KMS-11 (cell line): ENCODE measurements at regions not wholly inside any gene's neighbourhood (a gene's known extent, or its start where the extent isn't known, plus 50 kb on each side); places are given as distances from the start of the nearest gene placed in this dataset.

Experiments used
- H2AFZ ChIP-seq: fragments of 200-600 bp; sonication (generic); 2 replicates; pipeline ENCODE4 v1.6.1; 2016; ENCODE audit warnings: antibody characterized with exemption, mixed run types, low read depth
- H3K27ac ChIP-seq: fragments of 200-600 bp; sonication (generic); 2 replicates; pipeline ENCODE4 v1.6.1; 2016; ENCODE audit warnings: mild to moderate bottlenecking, mixed run types
- H3K27me3 ChIP-seq: fragments of 200-600 bp; sonication (generic); 2 replicates; pipeline ENCODE4 v1.6.1; 2017; ENCODE audit warnings: mild to moderate bottlenecking, low read depth, mixed run types, moderate library complexity; ENCODE audit not compliant: insufficient read depth
- H3K36me3 ChIP-seq: fragments of 200-600 bp; sonication (generic); 2 replicates; pipeline ENCODE4 v1.6.1; 2017; ENCODE audit warnings: mild to moderate bottlenecking, mixed run types; ENCODE audit not compliant: insufficient read depth
- H3K4me1 ChIP-seq: fragments of 200-600 bp; sonication (generic); 2 replicates; pipeline ENCODE4 v1.6.1; 2016; ENCODE audit warnings: mild to moderate bottlenecking, low read depth, mixed run types; ENCODE audit not compliant: poor library complexity, severe bottlenecking
- H3K4me2 ChIP-seq: fragments of 200-600 bp; sonication (generic); 2 replicates; pipeline ENCODE4 v1.7.0; 2016; ENCODE audit warnings: mild to moderate bottlenecking, mixed run types
- H3K4me3 ChIP-seq: fragments of 200-600 bp; sonication (generic); IDR thresholded peaks from 2 replicates; pipeline ENCODE4 v1.6.1; 2017; ENCODE audit warnings: low read depth, low read length, mixed read lengths; ENCODE audit not compliant: insufficient read depth
- H3K79me2 ChIP-seq: fragments of 200-600 bp; sonication (generic); 2 replicates; pipeline ENCODE4 v1.6.1; 2016; ENCODE audit warnings: low read depth, mixed run types; ENCODE audit not compliant: insufficient read depth
- H3K9ac ChIP-seq: fragments of 200-600 bp; sonication (generic); 2 replicates; pipeline ENCODE4 v1.6.1; 2016; ENCODE audit warnings: mild to moderate bottlenecking, mixed run types
- H4K20me1 ChIP-seq: fragments of 200-600 bp; sonication (generic); 2 replicates; pipeline ENCODE4 v1.6.1; 2016; ENCODE audit warnings: mild to moderate bottlenecking, mixed run types; ENCODE audit not compliant: insufficient read depth
- TF ChIP-seq, protein P1 (sequence below): fragments of 200-600 bp; sonication (generic); conservative IDR thresholded peaks from 2 replicates; pipeline ENCODE4 v1.6.1; 2017; ENCODE audit warnings: low read depth, mild to moderate bottlenecking, antibody characterized with exemption, low read length, moderate library complexity, mixed read lengths

DNA sequence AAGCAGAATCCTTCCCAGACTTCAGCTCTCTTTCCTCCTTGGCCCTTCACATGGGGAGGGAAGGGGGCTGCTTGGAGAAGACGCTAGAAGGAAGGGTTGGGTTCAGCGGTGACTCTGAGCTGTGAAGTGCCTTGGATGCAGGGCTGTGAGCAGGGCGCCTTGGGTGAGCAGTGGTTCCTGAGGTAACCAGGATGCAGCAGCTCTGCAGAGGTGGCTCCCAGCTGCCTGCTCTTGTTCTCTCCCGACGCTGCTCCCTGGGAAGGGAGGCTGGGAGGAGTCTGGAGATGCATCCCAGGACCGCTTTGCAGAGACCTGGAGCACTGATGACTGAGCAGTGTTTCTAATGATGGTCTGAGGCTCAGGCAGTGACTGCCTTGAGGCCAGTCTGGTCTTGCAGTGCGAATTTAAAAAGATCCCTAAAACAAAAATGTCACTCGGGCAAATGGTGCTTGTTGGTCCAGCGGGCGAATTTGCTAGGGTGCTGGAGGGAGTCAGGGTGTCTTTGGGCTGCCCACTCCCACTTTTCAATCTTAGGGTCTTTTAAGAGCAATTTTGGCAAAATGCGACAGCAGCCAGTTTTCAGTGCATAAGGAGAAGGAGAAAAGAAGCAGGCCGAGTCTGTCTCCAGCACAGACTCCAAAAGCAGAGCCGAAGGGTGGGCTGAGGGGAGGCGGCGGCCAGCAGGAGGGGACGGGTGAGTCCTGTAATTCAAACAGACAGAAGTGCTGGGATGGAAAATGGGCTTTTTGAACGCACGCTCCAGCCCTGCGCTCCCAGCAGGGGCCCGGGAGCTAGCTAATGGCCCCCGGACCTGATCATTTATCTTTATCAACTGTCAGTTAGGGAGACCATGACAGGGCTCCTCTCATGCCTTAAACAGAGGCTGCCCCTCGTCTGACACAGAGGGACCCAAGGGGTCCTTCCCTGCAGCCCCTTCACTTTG, 191.2 kb upstream of the SHH start:
- no peaks in the 10 kb centered on the region for H3K27me3 ChIP-seq
- TF ChIP-seq, protein P1, sequence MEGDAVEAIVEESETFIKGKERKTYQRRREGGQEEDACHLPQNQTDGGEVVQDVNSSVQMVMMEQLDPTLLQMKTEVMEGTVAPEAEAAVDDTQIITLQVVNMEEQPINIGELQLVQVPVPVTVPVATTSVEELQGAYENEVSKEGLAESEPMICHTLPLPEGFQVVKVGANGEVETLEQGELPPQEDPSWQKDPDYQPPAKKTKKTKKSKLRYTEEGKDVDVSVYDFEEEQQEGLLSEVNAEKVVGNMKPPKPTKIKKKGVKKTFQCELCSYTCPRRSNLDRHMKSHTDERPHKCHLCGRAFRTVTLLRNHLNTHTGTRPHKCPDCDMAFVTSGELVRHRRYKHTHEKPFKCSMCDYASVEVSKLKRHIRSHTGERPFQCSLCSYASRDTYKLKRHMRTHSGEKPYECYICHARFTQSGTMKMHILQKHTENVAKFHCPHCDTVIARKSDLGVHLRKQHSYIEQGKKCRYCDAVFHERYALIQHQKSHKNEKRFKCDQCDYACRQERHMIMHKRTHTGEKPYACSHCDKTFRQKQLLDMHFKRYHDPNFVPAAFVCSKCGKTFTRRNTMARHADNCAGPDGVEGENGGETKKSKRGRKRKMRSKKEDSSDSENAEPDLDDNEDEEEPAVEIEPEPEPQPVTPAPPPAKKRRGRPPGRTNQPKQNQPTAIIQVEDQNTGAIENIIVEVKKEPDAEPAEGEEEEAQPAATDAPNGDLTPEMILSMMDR, result no peak
- no peaks in the 10 kb centered on the region for H4K20me1 ChIP-seq
- H3K4me1 ChIP-seq, result no peaks in the 10 kb centered on the region
- H2AFZ ChIP-seq, result no peak overlapping the region
- no peak overlapping the region for H3K9ac ChIP-seq
- H3K4me3 ChIP-seq, result no peak overlapping the region
- H3K36me3 ChIP-seq, result no peaks in the 10 kb centered on the region
- H3K4me2 ChIP-seq, result no peak overlapping the region
- no peaks in the 10 kb centered on the region for H3K79me2 ChIP-seq
- H3K27ac ChIP-seq, result no peak overlapping the region

DNA sequence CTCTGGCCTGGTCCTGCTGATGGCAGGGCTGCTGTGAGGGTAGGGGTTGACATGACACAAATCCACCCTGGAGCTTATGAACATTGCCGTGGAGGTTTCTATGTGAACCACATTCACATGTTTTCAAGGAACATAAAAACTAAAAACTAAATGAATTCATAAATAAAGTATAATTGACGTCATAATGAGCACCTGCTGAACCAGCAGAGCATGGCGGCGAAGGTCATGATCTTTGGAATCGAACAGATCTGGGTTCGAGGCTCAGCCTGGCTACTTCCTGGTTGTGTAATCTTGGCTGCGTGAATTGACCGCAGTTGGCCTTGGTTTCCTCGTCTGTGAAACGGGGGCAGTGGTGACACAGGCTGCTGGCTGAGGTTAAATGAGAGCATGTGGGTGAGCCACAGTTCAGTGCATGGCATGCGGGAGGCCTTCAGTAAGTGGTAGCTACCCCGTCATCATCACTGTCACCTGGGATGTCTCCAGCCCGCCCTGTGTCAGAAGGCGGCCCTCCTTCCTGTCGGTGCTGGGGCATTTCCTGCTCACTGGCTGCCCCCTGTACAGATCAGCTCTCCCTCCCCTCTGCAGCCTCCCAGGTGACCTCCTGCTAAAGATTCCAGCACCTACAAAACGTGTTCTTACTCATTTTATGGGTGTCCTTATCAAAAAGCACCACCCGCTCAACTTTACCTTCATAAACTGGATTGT, 190.3 kb upstream of the SHH start:
- no peak overlapping the region for H2AFZ ChIP-seq
- H4K20me1 ChIP-seq, result no peaks in the 10 kb centered on the region
- H3K79me2 ChIP-seq, result no peaks in the 10 kb centered on the region
- TF ChIP-seq, protein P1, result no peak
- no peak overlapping the region for H3K4me3 ChIP-seq
- H3K4me2 ChIP-seq, result no peak overlapping the region
- H3K36me3 ChIP-seq, result no peaks in the 10 kb centered on the region
- no peaks in the 10 kb centered on the region for H3K4me1 ChIP-seq
- H3K27me3 ChIP-seq, result no peaks in the 10 kb centered on the region
- no peak overlapping the region for H3K27ac ChIP-seq
- H3K9ac ChIP-seq, result no peak overlapping the region

- H3K9ac ChIP-seq, result no peak overlapping the region
- TF ChIP-seq, protein P1, result no peak
- no peaks in the 10 kb centered on the region for H3K4me1 ChIP-seq
- no peak overlapping the region for H3K4me3 ChIP-seq
- no peaks in the 10 kb centered on the region for H3K27me3 ChIP-seq
- no peak overlapping the region for H3K4me2 ChIP-seq
- no peak overlapping the region for H3K27ac ChIP-seq
- no peaks in the 10 kb centered on the region for H4K20me1 ChIP-seq
- H3K36me3 ChIP-seq, result no peaks in the 10 kb centered on the region
- no peaks in the 10 kb centered on the region for H3K79me2 ChIP-seq
- no peak overlapping the region for H2AFZ ChIP-seq
These were observed 189.4 kb upstream of the SHH start for GRCh38 chr7:156001496-156002260.

DNA sequence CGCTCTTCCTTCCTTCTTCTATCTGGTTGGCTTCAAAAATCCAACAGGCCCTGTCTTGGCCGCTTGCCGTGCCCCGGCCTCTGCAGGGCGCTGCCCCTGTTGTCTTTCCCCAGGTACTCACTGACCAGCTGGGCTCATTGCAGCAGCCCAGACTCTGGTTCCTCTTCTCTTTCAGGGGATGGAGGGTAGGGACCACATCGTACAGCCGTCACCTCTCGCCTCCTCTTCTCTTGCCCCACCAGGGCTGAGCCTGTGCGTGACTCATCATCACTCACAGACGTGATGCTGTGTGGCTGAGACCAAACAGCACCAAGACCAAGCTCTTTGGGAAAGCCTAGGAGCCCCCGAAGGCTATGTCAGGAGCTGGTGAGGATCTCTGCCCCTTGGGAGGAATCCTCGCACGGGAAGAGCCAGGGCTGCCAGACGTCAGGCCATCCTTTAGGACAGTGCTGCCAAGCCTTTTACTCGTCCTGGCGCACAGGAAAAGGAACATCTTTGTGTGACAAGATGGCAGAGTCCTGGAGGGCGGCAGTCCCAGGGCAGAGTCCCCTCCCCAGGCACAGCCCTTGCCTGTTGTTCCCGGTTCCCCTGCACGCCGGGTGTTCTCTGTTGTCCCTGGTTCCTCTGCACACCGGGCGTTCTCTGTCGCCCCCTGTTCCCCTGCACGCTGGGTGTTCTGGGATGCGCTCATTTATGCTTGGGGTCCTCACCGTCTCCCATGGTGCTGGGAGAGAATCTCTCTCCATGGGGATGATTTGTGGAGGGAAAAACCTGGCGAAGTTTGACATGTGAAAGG, 188.5 kb upstream of the SHH start:
- Histone ChIP-seq H3K36me3 (no peaks in the 10 kb centered on the region), H3K4me3 (no peak overlapping the region), H3K9ac (no peak overlapping the region), H3K79me2 (no peaks in the 10 kb centered on the region), H3K27me3 (no peaks in the 10 kb centered on the region), H2AFZ (no peak overlapping the region), H3K4me1 (no peaks in the 10 kb centered on the region), H4K20me1 (no peaks in the 10 kb centered on the region), H3K27ac (no peak overlapping the region), H3K4me2 (no peak overlapping the region)
- TF ChIP-seq, protein P1, result no peak
